ENCODE measurements at regions not wholly inside any gene's neighbourhood (a gene's known extent, or its start where the extent isn't known, plus 50 kb on each side); places are given as distances from the start of the nearest gene placed in this dataset.

GRCh38 chr6:164415832-164416563 lies 893.4 kb downstream of the C6orf118 start:
- no peaks in the 10 kb centered on the region for H3K4me1 ChIP-seq
- intact Hi-C loops (cut with DNase I) = no loop called here
- H3K9me3 ChIP-seq = peaks cover 0 to 3% of the 10 kb centered on the region in 2 donors
- no peak overlapping the region for H3K4me3 ChIP-seq
- H3K27me3 ChIP-seq = no peaks in the 10 kb centered on the region
- TF ChIP-seq, protein P1, sequence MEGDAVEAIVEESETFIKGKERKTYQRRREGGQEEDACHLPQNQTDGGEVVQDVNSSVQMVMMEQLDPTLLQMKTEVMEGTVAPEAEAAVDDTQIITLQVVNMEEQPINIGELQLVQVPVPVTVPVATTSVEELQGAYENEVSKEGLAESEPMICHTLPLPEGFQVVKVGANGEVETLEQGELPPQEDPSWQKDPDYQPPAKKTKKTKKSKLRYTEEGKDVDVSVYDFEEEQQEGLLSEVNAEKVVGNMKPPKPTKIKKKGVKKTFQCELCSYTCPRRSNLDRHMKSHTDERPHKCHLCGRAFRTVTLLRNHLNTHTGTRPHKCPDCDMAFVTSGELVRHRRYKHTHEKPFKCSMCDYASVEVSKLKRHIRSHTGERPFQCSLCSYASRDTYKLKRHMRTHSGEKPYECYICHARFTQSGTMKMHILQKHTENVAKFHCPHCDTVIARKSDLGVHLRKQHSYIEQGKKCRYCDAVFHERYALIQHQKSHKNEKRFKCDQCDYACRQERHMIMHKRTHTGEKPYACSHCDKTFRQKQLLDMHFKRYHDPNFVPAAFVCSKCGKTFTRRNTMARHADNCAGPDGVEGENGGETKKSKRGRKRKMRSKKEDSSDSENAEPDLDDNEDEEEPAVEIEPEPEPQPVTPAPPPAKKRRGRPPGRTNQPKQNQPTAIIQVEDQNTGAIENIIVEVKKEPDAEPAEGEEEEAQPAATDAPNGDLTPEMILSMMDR (IDR thresholded peaks at IDR 0.05) = no peak
- DNase-seq (no peak), ATAC-seq (no peak)
- no peaks in the 10 kb centered on the region for H3K36me3 ChIP-seq
- H3K27ac ChIP-seq = peak overlapping the region in 1 of 2 donors; percentile 62

DNA sequence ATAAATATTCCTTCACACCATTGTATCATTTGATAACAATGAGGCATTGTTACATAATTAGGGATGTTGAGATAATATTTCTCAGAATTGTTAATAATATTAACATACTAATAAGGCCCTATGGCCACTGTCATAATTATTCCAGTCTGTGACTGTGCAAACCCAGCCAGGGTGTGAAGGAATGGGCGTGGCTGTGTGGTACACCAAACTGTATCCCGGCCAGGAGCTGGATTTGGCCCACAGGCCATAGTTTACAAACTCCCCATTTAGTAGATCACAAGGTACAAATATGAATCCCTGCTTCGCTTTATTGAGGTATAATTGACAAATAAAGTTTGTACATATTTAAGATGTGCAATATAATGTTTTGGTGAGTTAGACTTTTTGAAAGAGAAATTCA lies 894.7 kb downstream of the C6orf118 start:
- Histone ChIP-seq H3K27me3 (no peaks in the 10 kb centered on the region), H3K4me1 (no peaks in the 10 kb centered on the region), H3K9me3 (no peaks in the 10 kb centered on the region), H3K4me3 (no peak overlapping the region), H3K27ac (no peak overlapping the region), H3K36me3 (no peaks in the 10 kb centered on the region)
- TF ChIP-seq, protein P1 (IDR thresholded peaks at IDR 0.05) = no peak
- intact Hi-C loops (cut with DNase I) = no loop called here
- DNase-seq = no peak
- ATAC-seq = no peak

GRCh38 chr6:164412566-164412965 lies 896.8 kb downstream of the C6orf118 start:
- no peak for ATAC-seq
- H3K9me3 ChIP-seq = no peaks in the 10 kb centered on the region
- no peak overlapping the region for H3K27ac ChIP-seq
- H3K4me3 ChIP-seq = no peak overlapping the region
- H3K36me3 ChIP-seq = no peaks in the 10 kb centered on the region
- no peaks in the 10 kb centered on the region for H3K27me3 ChIP-seq
- DNase-seq = no peak
- H3K4me1 ChIP-seq = no peaks in the 10 kb centered on the region
- TF ChIP-seq, protein P1 (IDR thresholded peaks at IDR 0.05) = no peak
- intact Hi-C loops (cut with DNase I) = no loop called here

DNA sequence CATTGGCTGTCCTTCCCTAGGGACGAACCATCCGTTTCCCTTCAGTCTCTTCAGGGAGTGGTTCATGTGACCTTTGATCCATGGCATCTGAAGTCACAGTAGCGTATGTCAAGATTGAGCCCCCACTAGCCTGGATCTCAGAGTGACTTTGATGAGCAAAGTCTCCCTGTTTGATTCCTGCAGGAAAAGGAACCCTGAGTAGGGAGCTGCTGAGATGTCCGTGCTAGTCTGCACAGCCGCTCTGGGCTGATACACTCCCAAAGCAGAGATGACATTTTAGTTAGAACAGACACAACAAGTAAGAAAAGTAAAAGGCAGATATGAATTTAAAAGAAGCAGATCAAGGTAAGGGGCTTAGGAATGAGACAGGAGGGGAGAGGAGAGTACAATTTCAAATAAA lies 899.4 kb downstream of the C6orf118 start:
- ATAC-seq = no peak
- H3K36me3 ChIP-seq = no peaks in the 10 kb centered on the region
- intact Hi-C loops (cut with DNase I) = no loop called here
- H3K27ac ChIP-seq = no peak overlapping the region
- DNase-seq = no peak
- no peaks in the 10 kb centered on the region for H3K4me1 ChIP-seq
- TF ChIP-seq, protein P1 (IDR thresholded peaks at IDR 0.05) = no peak
- H3K27me3 ChIP-seq = no peaks in the 10 kb centered on the region
- H3K4me3 ChIP-seq = no peak overlapping the region
- no peaks in the 10 kb centered on the region for H3K9me3 ChIP-seq

DNA sequence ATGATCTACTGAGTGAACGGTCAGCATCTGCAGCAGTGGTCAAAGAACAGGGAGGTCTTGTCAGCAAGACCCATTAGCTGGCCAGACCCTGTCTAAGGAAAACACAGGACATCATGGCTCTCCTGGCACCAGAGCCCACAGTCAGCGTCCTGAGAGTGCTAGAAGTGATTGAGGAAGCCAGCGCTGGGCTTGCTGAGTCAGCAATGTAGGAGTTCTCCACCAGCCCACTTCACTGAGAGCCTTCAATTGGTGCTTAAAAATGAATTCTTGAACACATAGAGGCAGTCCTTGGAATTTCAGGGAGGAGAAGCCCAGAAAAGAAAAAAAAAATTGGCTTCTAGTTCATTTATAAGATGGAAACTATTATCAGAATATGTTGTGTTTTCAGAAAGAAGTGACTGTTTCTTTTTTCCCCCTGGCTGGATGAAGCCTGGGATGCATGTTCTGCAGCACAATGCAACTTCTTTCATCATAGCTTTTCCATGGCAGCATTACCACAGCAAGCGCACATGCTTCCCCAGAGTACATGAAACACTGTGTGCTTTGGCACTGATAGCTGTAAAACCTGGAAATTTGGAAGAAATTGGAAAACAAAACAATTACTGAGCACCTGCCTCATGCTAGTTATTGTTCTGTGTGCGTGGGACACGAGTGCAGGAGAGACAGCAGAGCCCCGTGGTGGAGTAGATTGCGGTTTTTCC lies 899.9 kb downstream of the C6orf118 start:
- TF ChIP-seq, protein P1 (IDR thresholded peaks at IDR 0.05) = no peak
- Histone ChIP-seq H3K27ac (no peak overlapping the region), H3K36me3 (no peaks in the 10 kb centered on the region), H3K27me3 (no peaks in the 10 kb centered on the region), H3K4me1 (no peaks in the 10 kb centered on the region), H3K4me3 (no peak overlapping the region), H3K9me3 (no peaks in the 10 kb centered on the region)
- DNase-seq (no peak), ATAC-seq (peak; percentile 76)
- intact Hi-C loops (cut with DNase I) = no loop called here
